Caco-2 (cell line): ENCODE measurements at regions not wholly inside any gene's neighbourhood (a gene's known extent, or its start where the extent isn't known, plus 50 kb on each side); places are given as distances from the start of the nearest gene placed in this dataset.

Source experiments
- BruUV-seq: library from RNA; stranded (reverse); fragments of 400-500 nt; replicated peaks from 2 replicates; lab custom pipeline; 2021; lab: Mats Ljungman, UMichigan
- CTCF ChIA-PET: fragments of 300-600 bp; sonication (Branson Sonifier 250); formaldehyde crosslinking; loops from one replicate; lab custom pipeline; 2022; ENCODE audit warnings: antibody characterized with exemption; lab: Charles Lee
- POLR2A ChIA-PET: fragments of 300-600 bp; sonication (Branson Sonifier 250); formaldehyde crosslinking; loops from one replicate; lab custom pipeline; 2022; ENCODE audit warnings: antibody characterized with exemption; lab: Charles Lee
- DNase-seq, 2 experiments: peaks; one replicate each; pipeline versions ENCODE4 v3.0.0 to v3.0.0-alpha.2; 2020 to 2022
- H3K27me3 ChIP-seq: replicated peaks from 2 replicates; pipeline ENCODE4 v1.6.0; 2011; ENCODE audit warnings: low read length; ENCODE audit not compliant: control insufficient read depth, insufficient read depth
- H3K36me3 ChIP-seq: 2 replicates; pipeline ENCODE4 v1.5.1; 2011; ENCODE audit warnings: low read length; ENCODE audit not compliant: control insufficient read depth, insufficient read depth
- H3K4me1 ChIP-seq: fragments of 250-450 bp; sonication (Bioruptor Pico); 2 replicates; pipeline ENCODE4 v1.5.1; 2020; ENCODE audit warnings: mild to moderate bottlenecking
- H3K4me3 ChIP-seq: 2 replicates; pipeline ENCODE4 v1.5.1; 2011; ENCODE audit warnings: low read depth, mild to moderate bottlenecking, control low read depth, low read length
- H3K9me3 ChIP-seq: fragments of 250-450 bp; sonication (Bioruptor Pico); 2 replicates; pipeline ENCODE4 v1.5.1; 2020; ENCODE audit warnings: mild to moderate bottlenecking, moderate library complexity
- H3K27ac Mint-ChIP-seq: one replicate; pipeline ENCODE4 v1.8.0; 2022; ENCODE audit warnings: mixed read lengths; ENCODE audit not compliant: unreplicated experiment
- H3K27me3 Mint-ChIP-seq: one replicate; pipeline ENCODE4 v1.8.0; 2022; ENCODE audit warnings: mixed read lengths; ENCODE audit not compliant: insufficient read depth, unreplicated experiment
- H3K36me3 Mint-ChIP-seq: one replicate; pipeline ENCODE4 v1.8.0; 2022; ENCODE audit warnings: mild to moderate bottlenecking, mixed read lengths; ENCODE audit not compliant: insufficient read depth, unreplicated experiment
- H3K4me1 Mint-ChIP-seq: one replicate; pipeline ENCODE4 v1.8.0; 2022; ENCODE audit warnings: low read depth, mixed read lengths; ENCODE audit not compliant: unreplicated experiment
- H3K4me3 Mint-ChIP-seq: one replicate; pipeline ENCODE4 v1.8.0; 2022; ENCODE audit warnings: mild to moderate bottlenecking, moderate library complexity, mixed read lengths; ENCODE audit not compliant: unreplicated experiment
- H3K9me3 Mint-ChIP-seq: one replicate; pipeline ENCODE4 v1.8.0; 2022; ENCODE audit warnings: mixed read lengths; ENCODE audit not compliant: unreplicated experiment
- CTCF ChIP-seq, 2 experiments: fragments of 200-600 bp in 1 of 2; IDR thresholded peaks; 1 replicate in 1 of 2; 2 replicates in 1 of 2; pipeline versions ENCODE4 v1.5.1 to v1.8.0; 2011 to 2022; ENCODE audit warnings: antibody characterized with exemption in 1 of 2, control low read depth in 1 of 2, inconsistent platforms in 1 of 2, low read depth in 1 of 2, low read length in 1 of 2, mild to moderate bottlenecking in 1 of 2, moderate library complexity in 1 of 2; ENCODE audit not compliant: insufficient read depth in 1 of 2, severe bottlenecking in 1 of 2, unreplicated experiment in 1 of 2
- intact Hi-C: fragments of 100-400 bp; cut with micrococcal nuclease; formaldehyde crosslinking; loops from one replicate; pipeline ENCODE4 v1.10.0; 2022; ENCODE audit not compliant: unreplicated experiment

GRCh38 chr6:48928937-48929336, 534.1 kb downstream of the MMUT start:
- ChIA-PET CTCF (no interaction called here), POLR2A (no interaction called here)
- Histone ChIP-seq H3K9me3 (no peaks in the 10 kb centered on the region), H3K4me1 (no peaks in the 10 kb centered on the region), H3K4me3 (no peak overlapping the region), H3K36me3 (no peaks in the 10 kb centered on the region), H3K27me3 (no peaks in the 10 kb centered on the region)
- H3K4me1 Mint-ChIP-seq = no peaks in the 10 kb centered on the region
- H3K36me3 Mint-ChIP-seq = no peaks in the 10 kb centered on the region
- H3K4me3 Mint-ChIP-seq = no peak overlapping the region
- BruUV-seq = no TSS peak
- intact Hi-C loops = no loop called here
- H3K27me3 Mint-ChIP-seq = no peaks in the 10 kb centered on the region
- no peaks in the 10 kb centered on the region for H3K9me3 Mint-ChIP-seq
- TF ChIP-seq CTCF (IDR thresholded peaks at IDR 0.05; ENCODE audit: insufficient read depth in 1 of 2, low read depth in 1 of 2, low read length in 1 of 2, severe bottlenecking in 1 of 2, unreplicated experiment in 1 of 2) = no peak
- no peak for DNase-seq
- H3K27ac Mint-ChIP-seq = no peak overlapping the region

GRCh38 chr6:48922837-48923236, 540.2 kb downstream of the MMUT start:
- intact Hi-C loops = no loop called here
- no peak for TF ChIP-seq CTCF (IDR thresholded peaks at IDR 0.05; ENCODE audit: insufficient read depth in 1 of 2, low read depth in 1 of 2, low read length in 1 of 2, severe bottlenecking in 1 of 2, unreplicated experiment in 1 of 2)
- H3K36me3 ChIP-seq = no peaks in the 10 kb centered on the region
- H3K27ac Mint-ChIP-seq = no peak overlapping the region
- POLR2A ChIA-PET = no interaction called here
- no peak overlapping the region for H3K4me3 Mint-ChIP-seq
- no peaks in the 10 kb centered on the region for H3K27me3 Mint-ChIP-seq
- no peak overlapping the region for H3K4me3 ChIP-seq
- no peaks in the 10 kb centered on the region for H3K9me3 ChIP-seq
- no peaks in the 10 kb centered on the region for H3K36me3 Mint-ChIP-seq
- CTCF ChIA-PET = no interaction called here
- no peaks in the 10 kb centered on the region for H3K4me1 Mint-ChIP-seq
- no peaks in the 10 kb centered on the region for H3K4me1 ChIP-seq
- H3K9me3 Mint-ChIP-seq = no peaks in the 10 kb centered on the region
- no TSS peak for BruUV-seq
- no peaks in the 10 kb centered on the region for H3K27me3 ChIP-seq
- no peak for DNase-seq

- CTCF ChIA-PET = no interaction called here
These were observed 543.5 kb downstream of the MMUT start for GRCh38 chr6:48919555-48919954.

More at GRCh38 chr6:48919555-48919954, 543.5 kb downstream of the MMUT start:
- Mint-ChIP-seq H3K27me3 (no peaks in the 10 kb centered on the region), H3K4me3 (no peak overlapping the region), H3K4me1 (peaks cover 13% of the 10 kb centered on the region), H3K27ac (no peak overlapping the region), H3K9me3 (peaks cover 10% of the 10 kb centered on the region), H3K36me3 (no peaks in the 10 kb centered on the region)
- Histone ChIP-seq H3K4me3 (no peak overlapping the region), H3K4me1 (peaks cover 9% of the 10 kb centered on the region), H3K9me3 (no peaks in the 10 kb centered on the region), H3K27me3 (no peaks in the 10 kb centered on the region), H3K36me3 (no peaks in the 10 kb centered on the region)
- intact Hi-C loops = no loop called here
- DNase-seq = no peak
- POLR2A ChIA-PET = no interaction called here
- no TSS peak for BruUV-seq
- no peak for TF ChIP-seq CTCF (IDR thresholded peaks at IDR 0.05; ENCODE audit: insufficient read depth in 1 of 2, low read depth in 1 of 2, low read length in 1 of 2, severe bottlenecking in 1 of 2, unreplicated experiment in 1 of 2)
